HG03097 (cell line): ENCODE measurements at regions not wholly inside any gene's neighbourhood (a gene's known extent, or its start where the extent isn't known, plus 50 kb on each side); places are given as distances from the start of the nearest gene placed in this dataset.
"Not testable (repeated sequence)": the region's sequence is repeated elsewhere in the genome, so short reads cannot be mapped to it uniquely, and the experiment has no call there.

ENCODE experiments used
- ATAC-seq: cut with Tn5 transposase; IDR thresholded peaks from one replicate; pipeline ENCODE4 v1.9.1; 2021; ENCODE audit not compliant: unreplicated experiment, low FRiP score

DNA sequence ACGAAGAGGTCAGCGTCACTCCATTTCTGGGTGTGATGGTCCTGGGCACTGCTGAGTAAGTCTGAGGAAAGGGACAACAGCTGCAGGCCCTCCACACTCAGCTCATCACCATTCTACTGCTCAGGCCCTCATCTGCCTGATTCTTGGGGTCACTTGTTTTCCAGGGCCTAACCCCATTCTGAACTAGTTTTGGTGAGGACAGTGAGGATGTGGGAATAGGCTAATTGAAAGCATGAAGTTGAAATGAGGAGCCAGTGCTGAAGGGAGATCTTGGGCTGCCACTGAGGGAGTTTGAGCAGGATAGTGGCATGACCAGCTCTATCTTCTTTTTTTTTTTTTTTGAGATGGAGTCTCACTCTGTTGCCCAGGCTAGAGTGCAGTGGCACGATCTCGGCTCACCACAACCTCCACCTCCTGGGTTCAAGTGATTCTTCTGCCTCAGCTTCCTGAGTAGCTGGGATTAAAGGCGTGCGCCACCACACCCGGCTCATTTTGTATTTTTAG lies 155.7 kb downstream of the VEGFA start:
- not testable (repeated sequence) for ATAC-seq

DNA sequence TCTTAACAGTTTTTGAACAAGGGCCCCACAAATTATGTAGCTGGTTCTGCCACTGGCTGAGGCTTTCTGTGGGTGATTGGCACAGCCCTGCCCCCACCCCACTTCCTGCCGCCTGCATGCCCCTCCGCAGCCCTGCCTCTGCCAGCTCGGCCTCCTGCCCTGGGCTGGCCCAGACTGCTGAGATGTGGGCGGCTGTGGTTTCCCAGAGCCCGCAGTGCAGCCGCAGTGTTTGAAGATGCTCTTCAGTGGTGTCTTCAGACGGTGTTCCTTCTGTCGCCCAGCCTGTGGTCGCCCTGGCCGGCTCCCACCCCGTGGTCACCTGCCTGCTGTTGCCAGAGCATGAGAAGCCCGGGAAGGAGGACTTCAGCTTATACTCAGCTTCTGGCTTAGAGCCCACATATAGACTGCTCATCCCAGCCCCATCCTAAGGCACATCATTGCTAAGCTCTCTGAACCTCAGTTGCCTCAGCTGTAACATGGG lies 154.3 kb downstream of the VEGFA start:
- no peak for ATAC-seq

GRCh38 chr6:43923376-43924221 lies 153.6 kb downstream of the VEGFA start:
- no peak for ATAC-seq

DNA sequence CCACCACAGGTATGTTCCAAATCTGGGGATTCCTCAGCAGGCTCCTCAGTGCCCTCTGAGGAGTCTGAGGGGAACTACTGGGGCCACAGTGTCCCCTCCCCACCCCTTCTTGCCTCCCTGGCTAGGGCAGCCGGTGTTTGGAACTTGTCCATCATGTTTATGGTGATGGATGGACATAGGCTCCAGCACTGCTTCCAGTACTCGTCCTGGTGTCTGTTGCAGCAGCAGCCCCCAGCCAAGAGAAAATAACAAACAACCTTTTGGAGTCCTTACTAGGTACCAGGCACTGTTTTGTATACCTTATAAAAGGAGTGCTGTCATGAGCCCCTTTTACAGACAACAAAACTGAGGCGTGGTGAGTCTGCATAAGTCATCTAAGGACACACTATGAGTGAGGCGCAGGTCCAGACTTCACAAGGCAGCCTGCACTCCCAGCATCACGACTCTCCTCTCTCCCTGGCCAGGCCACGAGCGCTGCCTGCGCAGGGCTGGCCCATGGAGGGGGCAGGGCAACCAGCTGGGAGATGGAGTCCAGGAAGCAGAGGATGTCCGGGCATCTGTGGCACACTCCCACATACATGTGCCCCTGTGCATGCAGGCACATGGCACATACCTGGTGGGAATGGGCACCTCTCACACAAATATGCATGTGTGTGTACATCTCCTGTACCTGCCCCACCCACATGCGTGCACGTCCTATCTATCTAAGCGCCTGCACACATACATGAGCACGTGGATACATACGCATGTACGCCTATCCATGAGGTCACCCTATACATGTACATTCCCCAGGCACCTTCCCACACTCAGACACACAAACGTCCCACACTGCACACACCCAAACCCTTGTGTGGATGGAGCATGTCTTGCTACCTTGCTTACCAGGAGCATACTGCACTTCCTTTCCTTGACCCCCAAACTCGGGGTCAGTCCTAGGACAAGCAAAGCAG lies 152.7 kb downstream of the VEGFA start:
- no peak for ATAC-seq

GRCh38 chr6:43921548-43922425 lies 151.8 kb downstream of the VEGFA start:
- ATAC-seq: no peak

DNA sequence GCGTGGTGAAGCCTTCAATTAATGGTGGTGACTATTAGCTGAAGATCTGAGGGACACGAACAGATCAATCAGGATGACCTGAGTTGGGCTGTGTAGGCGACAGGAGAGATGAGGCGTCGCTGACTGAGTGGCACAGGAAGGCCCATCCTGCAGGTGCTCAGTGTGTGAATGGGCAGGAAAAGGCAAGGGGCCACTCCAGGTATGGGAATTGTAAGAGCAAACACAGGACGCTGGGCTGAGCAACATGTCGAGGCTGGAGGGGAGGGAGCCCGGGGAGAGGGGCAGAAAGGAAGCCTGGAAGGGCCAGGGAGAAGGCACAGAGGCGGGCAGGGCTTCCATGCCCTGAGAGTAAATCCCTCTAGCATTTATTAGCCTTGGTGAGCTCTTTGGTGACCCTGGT lies 151.0 kb downstream of the VEGFA start:
- no peak for ATAC-seq

DNA sequence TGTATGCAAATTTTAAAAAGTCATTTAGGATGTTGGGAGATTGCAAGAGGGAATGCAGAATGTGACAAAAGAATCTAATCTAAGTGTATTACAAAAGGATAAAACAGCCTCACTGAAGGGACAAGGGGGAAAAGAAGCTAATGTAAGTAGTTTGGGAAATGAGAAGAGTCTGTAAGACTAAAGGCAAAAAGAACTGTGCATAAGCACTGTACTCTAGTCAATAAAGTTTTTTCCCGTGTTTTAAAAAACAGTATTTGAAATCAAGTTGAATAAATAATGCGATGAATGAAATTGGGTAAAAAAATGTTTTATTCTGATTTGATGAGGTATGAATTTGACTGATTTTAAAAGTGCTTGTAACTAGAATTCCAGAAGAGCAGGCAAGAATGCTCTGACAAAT lies 149.8 kb downstream of the VEGFA start:
- no peak for ATAC-seq

- ATAC-seq: no peak
These were observed 147.9 kb downstream of the VEGFA start for GRCh38 chr6:43917878-43918382.

DNA sequence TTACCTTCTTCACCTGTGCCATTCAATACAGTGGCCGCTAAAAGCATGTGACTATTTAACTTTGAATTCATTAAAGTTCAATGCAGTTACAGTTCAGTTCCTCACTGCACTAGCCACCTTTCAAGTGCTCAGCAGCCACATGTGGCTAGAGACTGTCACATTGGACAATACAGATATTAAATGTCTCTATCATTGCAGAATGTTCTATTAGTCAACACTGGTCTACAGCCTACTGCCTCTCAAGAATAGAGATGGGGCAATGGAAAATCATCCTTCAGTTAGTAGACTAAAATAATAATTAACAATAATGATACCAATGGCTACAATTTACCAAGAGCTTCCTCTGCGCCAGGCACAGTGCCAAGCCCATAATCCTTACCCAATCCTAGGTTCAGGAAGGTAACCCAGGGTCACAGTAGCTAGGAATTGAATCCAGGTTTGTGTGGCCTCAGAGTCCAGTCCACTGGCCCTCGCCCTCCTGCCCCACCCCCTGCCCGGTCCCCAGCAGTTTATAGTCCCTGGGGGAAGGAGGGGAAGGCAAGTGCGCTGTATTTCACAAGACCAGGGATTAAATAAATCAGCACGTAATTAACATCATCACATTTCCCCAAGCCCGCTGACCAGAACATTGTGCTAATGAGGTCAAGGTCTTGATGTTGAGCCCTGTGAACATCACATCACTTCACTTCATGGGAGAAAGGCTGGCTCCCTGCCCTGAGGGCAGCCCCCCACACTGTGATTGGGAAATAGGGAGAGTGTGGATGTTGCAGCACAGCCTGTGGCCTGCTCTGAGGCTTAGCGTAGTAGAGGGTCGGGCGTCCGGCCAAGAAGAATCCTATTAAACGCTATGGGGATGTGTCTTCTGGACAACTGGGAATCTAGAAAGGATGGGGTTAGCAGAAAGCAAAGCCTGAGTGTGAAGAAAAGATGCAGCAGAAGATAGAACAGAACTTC lies 147.2 kb downstream of the VEGFA start:
- no peak for ATAC-seq

GRCh38 chr6:43915986-43916923 lies 146.2 kb downstream of the VEGFA start:
- no peak for ATAC-seq

GRCh38 chr6:43915208-43915869 lies 145.3 kb downstream of the VEGFA start:
- no peak for ATAC-seq

- no peak for ATAC-seq
These were observed 144.5 kb downstream of the VEGFA start for GRCh38 chr6:43914272-43915147.

DNA sequence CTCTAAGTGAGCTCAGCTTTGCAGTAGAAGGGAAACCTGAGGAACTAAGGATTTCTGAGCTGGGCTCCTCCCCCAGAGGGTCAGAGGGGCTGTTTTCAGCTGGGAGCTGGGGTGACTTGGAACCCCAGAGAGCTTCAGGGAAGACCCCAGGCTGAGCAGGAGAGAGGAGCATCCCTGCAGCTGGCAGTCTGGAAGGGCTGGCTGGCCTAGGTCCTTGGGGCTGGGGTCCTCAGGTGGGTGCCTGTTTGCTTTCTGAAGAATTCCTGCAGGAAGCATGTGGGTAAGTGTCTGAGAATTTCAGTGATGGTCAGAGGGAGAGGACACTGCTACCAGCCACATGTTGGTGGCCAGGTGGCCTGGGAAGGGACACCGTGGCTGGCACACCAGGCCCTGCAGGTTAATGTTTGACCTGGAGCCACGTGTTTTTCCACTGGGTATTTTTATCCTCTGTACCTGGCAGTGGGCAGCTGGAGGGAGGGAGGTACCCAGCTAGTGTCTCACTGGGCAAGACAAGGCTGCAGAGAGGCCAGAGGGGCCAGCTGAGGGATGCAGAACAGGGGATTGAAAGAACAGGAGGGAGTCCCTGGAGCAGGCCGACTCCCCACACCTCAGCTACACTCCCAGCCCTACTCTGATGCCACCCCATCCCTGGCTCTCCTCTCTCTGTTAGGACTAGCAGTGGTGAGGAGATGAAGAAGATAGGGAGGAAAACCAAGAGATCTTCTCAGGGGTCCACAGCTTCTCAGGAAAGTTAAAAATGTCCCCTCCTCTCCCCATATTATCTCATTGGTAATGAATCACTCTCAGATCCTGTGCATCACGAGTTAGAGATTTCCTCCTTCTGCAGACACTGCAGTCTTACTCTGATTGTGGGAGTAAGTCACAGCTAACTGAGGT lies 143.6 kb downstream of the VEGFA start:
- ATAC-seq: no peak

- ATAC-seq: no peak
These were observed 142.8 kb downstream of the VEGFA start for GRCh38 chr6:43912598-43913371.
